Chondrocyte (in vitro differentiated cells): ENCODE measurements at regions not wholly inside any gene's neighbourhood (a gene's known extent, or its start where the extent isn't known, plus 50 kb on each side); places are given as distances from the start of the nearest gene placed in this dataset.

ENCODE experiments used
- DNase-seq: peaks from one replicate; pipeline ENCODE4 v3.0.0; 2021; ENCODE audit warnings: mixed read lengths, low spot score
- H3K27ac Mint-ChIP-seq: one replicate; pipeline ENCODE4 v1.8.0; 2021; ENCODE audit warnings: mild to moderate bottlenecking, moderate library complexity, mixed read lengths; ENCODE audit not compliant: unreplicated experiment
- H3K27me3 Mint-ChIP-seq: 2 replicates; pipeline ENCODE4 v1.8.0; 2021; ENCODE audit warnings: low read depth, mixed read lengths
- H3K36me3 Mint-ChIP-seq: 2 replicates; pipeline ENCODE4 v1.8.0; 2021; ENCODE audit warnings: low read depth, mixed read lengths
- H3K4me1 Mint-ChIP-seq: 2 replicates; pipeline ENCODE4 v1.8.0; 2021; ENCODE audit warnings: low read depth, mild to moderate bottlenecking, mixed read lengths
- H3K4me3 Mint-ChIP-seq: one replicate; pipeline ENCODE4 v1.8.0; 2021; ENCODE audit warnings: mild to moderate bottlenecking, moderate library complexity, mixed read lengths; ENCODE audit not compliant: unreplicated experiment
- H3K9me3 Mint-ChIP-seq: 2 replicates; pipeline ENCODE4 v1.8.0; 2021; ENCODE audit warnings: low read depth, mixed read lengths
- TF ChIP-seq, protein P1 (sequence below): fragments of 200-600 bp; sonication (generic); IDR thresholded peaks from 2 replicates; pipeline ENCODE4 v1.5.0; 2021; ENCODE audit warnings: antibody characterized with exemption, mild to moderate bottlenecking, moderate library complexity

DNA sequence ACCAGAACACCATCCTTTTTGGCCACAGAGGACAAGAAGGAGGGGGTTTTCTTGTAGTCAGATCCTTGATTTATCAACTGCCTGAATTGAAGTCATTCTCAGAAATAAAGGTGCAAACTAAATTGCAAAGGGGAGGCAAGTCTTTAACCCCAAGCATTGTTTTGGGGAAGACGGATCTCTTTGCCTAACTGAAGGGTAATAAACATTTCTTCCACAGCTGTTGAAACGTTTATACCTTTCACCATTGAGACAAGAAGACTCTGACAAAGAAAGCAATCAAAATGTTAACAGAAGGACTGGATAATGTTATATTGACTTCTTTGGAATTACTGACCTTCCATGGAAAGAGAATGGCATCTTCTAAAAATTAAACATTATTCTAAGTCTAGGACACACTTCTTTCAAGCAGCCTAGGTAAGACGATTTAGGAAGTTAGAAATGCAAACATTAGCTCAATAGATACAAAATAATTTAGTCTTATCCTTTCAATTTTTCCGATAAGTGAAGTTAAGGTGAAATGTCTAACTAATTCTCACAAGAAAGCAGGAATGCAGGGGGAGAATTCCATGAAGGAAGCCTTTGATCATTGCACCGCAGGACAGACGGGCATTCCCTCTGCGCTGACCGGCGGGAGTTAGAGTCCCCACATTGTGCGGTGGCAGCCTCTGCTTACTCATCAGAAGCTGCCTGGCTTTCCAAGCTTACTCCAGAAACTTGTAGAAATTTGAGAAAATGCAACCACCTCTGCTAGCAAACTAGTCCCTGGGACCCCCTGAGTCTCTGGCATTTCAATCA lies 69.4 kb upstream of the COPS8 start:
- Mint-ChIP-seq H3K36me3 (peaks cover 5% of the 10 kb centered on the region), H3K27ac (no peak overlapping the region), H3K4me3 (no peak overlapping the region), H3K9me3 (peaks cover 4% of the 10 kb centered on the region), H3K27me3 (no peaks in the 10 kb centered on the region), H3K4me1 (peaks cover 13% of the 10 kb centered on the region)
- TF ChIP-seq, protein P1, sequence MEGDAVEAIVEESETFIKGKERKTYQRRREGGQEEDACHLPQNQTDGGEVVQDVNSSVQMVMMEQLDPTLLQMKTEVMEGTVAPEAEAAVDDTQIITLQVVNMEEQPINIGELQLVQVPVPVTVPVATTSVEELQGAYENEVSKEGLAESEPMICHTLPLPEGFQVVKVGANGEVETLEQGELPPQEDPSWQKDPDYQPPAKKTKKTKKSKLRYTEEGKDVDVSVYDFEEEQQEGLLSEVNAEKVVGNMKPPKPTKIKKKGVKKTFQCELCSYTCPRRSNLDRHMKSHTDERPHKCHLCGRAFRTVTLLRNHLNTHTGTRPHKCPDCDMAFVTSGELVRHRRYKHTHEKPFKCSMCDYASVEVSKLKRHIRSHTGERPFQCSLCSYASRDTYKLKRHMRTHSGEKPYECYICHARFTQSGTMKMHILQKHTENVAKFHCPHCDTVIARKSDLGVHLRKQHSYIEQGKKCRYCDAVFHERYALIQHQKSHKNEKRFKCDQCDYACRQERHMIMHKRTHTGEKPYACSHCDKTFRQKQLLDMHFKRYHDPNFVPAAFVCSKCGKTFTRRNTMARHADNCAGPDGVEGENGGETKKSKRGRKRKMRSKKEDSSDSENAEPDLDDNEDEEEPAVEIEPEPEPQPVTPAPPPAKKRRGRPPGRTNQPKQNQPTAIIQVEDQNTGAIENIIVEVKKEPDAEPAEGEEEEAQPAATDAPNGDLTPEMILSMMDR = no peak
- DNase-seq = no peak

DNA sequence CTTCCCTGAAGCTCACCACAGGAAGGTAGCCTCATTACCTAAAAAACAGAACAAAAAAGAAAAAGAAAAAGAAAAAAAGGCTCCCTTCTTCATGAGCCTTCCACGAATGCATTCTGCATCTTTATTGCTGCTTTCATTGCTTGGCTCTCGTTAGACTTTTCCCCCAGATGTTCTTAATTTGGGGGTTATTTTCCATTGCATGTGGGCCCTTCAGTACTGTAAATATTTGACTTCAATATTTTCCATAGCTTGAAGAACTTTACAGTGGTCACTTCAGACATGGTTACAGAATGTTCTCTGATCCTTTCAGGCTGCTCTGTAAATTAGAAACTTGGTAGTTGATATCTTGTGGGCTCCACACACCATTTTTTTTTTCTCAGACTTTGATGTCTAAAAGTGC lies 65.6 kb upstream of the COPS8 start:
- DNase-seq = no peak
- no peaks in the 10 kb centered on the region for H3K27me3 Mint-ChIP-seq
- TF ChIP-seq, protein P1 = no peak
- no peak overlapping the region for H3K4me3 Mint-ChIP-seq
- H3K9me3 Mint-ChIP-seq = peaks cover 4% of the 10 kb centered on the region
- H3K4me1 Mint-ChIP-seq = peaks cover 9% of the 10 kb centered on the region
- no peak overlapping the region for H3K27ac Mint-ChIP-seq
- H3K36me3 Mint-ChIP-seq = peaks cover 10% of the 10 kb centered on the region

DNA sequence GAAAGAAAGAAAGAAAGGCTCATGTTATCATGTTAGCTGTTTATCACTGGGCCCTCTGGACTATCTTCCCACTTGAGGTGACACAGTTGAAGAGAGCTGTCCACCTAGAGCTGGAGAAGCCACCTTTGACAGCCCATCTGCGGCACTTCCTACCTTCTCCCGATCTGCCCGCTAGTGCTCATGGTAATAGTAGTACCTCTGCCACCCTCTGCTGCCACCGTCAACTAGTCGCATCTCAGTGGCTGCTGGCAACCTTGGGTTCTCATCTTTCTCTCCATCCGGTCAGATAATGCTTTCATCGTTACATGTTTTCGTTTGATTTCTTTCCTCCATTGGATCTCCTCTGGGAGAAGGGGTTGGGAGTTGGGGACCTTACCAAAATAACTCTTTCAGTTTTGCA lies 63.2 kb upstream of the COPS8 start:
- TF ChIP-seq, protein P1 = no peak
- Mint-ChIP-seq H3K27me3 (no peaks in the 10 kb centered on the region), H3K27ac (no peak overlapping the region), H3K4me3 (no peak overlapping the region), H3K4me1 (peaks cover 9% of the 10 kb centered on the region), H3K9me3 (no peaks in the 10 kb centered on the region), H3K36me3 (peaks cover 5% of the 10 kb centered on the region)
- no peak for DNase-seq

DNA sequence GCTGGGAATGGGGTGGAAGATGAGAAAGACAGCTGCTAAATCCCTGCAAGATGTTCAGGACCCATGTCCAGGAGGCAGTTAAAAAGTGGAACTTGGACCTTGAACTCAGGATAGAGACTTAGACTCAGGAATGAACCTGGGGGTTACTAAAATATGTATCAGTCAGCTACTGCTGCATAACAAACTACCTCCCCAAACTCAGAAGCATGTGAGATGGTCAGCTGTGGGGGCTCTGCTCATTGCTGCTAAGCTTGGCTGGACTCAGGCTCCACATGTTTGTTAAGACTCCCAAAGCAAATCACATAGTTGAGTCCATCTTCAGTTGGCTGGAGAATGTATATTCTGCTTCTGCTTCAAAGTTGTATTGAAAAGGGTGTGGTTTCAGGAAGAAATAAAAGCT lies 61.4 kb upstream of the COPS8 start:
- Mint-ChIP-seq H3K4me1 (peaks cover 9% of the 10 kb centered on the region), H3K4me3 (no peak overlapping the region), H3K27ac (no peak overlapping the region), H3K36me3 (peaks cover 5% of the 10 kb centered on the region), H3K9me3 (no peaks in the 10 kb centered on the region), H3K27me3 (no peaks in the 10 kb centered on the region)
- TF ChIP-seq, protein P1 = no peak
- DNase-seq = no peak

DNA sequence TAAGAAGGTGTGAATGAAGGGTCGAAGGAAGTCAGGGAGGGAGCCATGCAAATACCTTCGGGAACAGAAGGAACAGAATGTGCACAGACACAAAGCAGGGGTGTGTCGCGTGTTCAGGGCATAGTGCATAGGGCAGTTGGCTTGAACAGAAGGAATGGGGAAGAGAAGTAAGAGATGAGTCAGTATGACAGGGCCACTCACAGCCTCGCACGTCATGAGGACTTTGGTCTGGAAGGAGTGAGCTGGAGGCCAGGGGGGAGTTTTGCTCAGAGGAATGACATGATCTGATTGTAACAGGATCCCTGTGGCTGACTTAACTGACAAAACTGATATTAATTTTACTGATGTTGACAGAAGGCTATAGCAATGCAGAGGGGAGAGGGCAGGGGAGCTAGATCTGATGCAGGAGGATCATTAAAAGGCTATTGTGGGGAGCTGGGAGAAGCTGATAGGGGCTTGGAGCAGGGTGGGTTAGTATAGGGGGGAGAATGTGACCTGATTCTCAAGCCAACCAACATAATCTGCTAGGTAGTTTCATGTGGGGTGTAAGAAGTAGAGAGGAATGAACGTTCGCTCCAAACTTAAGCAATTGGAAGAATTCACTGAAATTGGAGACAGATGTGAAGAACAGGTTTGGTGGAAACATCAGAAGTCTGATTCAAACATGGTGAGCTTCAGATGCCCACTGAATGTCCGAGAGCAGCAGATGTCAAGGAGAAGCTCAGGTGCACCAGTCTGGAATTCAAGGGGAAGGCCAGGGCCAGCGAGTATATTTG lies 60.4 kb upstream of the COPS8 start:
- TF ChIP-seq, protein P1 = no peak
- Mint-ChIP-seq H3K4me3 (no peak overlapping the region), H3K27me3 (no peaks in the 10 kb centered on the region), H3K4me1 (peaks cover 4% of the 10 kb centered on the region), H3K9me3 (no peaks in the 10 kb centered on the region), H3K36me3 (peaks cover 5% of the 10 kb centered on the region), H3K27ac (no peak overlapping the region)
- DNase-seq = no peak
